SIG-M5 treated with dmso at 0.1 percent for 504 hours (cell line): ENCODE measurements at regions not wholly inside any gene's neighbourhood (a gene's known extent, or its start where the extent isn't known, plus 50 kb on each side); places are given as distances from the start of the nearest gene placed in this dataset.

Experiments
- DNase-seq: peaks from one replicate; lab custom pipeline; 2025; ENCODE audit not compliant: unreplicated experiment; lab: John Stamatoyannopoulos, UW

- no peak for DNase-seq
Observed at GRCh38 chr16:85464383-85465305, 148.5 kb upstream of the GSE1 start.

- no peak for DNase-seq
Observed at GRCh38 chr16:85465328-85466303, 147.5 kb upstream of the GSE1 start.

- DNase-seq = no peak
Observed at GRCh38 chr16:85466304-85466700, 146.8 kb upstream of the GSE1 start.

GRCh38 chr16:85466989-85467388 is 146.1 kb upstream of the GSE1 start:
- DNase-seq = no peak

- DNase-seq = no peak
Observed at GRCh38 chr16:85469929-85470590, 143.1 kb upstream of the GSE1 start.

- no peak for DNase-seq
Observed at GRCh38 chr16:85470873-85471272, 142.2 kb upstream of the GSE1 start.

GRCh38 chr16:85471469-85472431 is 141.4 kb upstream of the GSE1 start:
- DNase-seq = peak; percentile 42

GRCh38 chr16:85472514-85472913 is 140.6 kb upstream of the GSE1 start:
- no peak for DNase-seq

GRCh38 chr16:85473323-85473722 is 139.8 kb upstream of the GSE1 start:
- DNase-seq = no peak

- no peak for DNase-seq
Observed at GRCh38 chr16:85473909-85474620, 139.1 kb upstream of the GSE1 start.

GRCh38 chr16:85474621-85475217 is 138.4 kb upstream of the GSE1 start:
- no peak for DNase-seq

GRCh38 chr16:85475233-85475632 is 137.9 kb upstream of the GSE1 start:
- no peak for DNase-seq

- no peak for DNase-seq
Observed at GRCh38 chr16:85475691-85476300, 137.3 kb upstream of the GSE1 start.

GRCh38 chr16:85476389-85476788 is 136.7 kb upstream of the GSE1 start:
- no peak for DNase-seq

GRCh38 chr16:85477801-85478363 is 135.2 kb upstream of the GSE1 start:
- no peak for DNase-seq

GRCh38 chr16:85479972-85480726 is 133.0 kb upstream of the GSE1 start:
- DNase-seq = no peak

- DNase-seq = no peak
Observed at GRCh38 chr16:85480727-85481101, 132.4 kb upstream of the GSE1 start.

GRCh38 chr16:85481206-85481605 is 131.9 kb upstream of the GSE1 start:
- no peak for DNase-seq
